ENCODE measurements at regions not wholly inside any gene's neighbourhood (a gene's known extent, or its start where the extent isn't known, plus 50 kb on each side); places are given as distances from the start of the nearest gene placed in this dataset.

- Histone ChIP-seq H3K36me3 (no peaks in the 10 kb centered on the region), H3K9me3 (no peaks in the 10 kb centered on the region), H3K4me1 (ENCODE audit: control insufficient read depth in 1 of 2, low read depth in 2 of 2) (no peaks in the 10 kb centered on the region), H3K4me3 (no peak overlapping the region), H3K27ac (no peak overlapping the region), H3K27me3 (replicated peaks; ENCODE audit: insufficient read depth) (no peaks in the 10 kb centered on the region)
- TF ChIP-seq CTCF (IDR thresholded peaks at IDR 0.05): no peak
- ATAC-seq (ENCODE audit: insufficient number of reproducible peaks, low FRiP score, low read depth) (no peak), DNase-seq (ENCODE audit: low spot score) (no peak)
These were observed 366.6 kb upstream of the CLNK start for GRCh38 chr4:11051181-11051580.

- no peak for DNase-seq (ENCODE audit: low spot score)
These were observed 366.2 kb upstream of the CLNK start for GRCh38 chr4:11050766-11051165.

GRCh38 chr4:11049001-11049400, 364.4 kb upstream of the CLNK start:
- no peak overlapping the region for H3K27ac ChIP-seq
- no peaks in the 10 kb centered on the region for H3K4me1 ChIP-seq (ENCODE audit: control insufficient read depth in 1 of 2, low read depth in 2 of 2)
- DNase-seq (ENCODE audit: low spot score): no peak
- no peaks in the 10 kb centered on the region for H3K9me3 ChIP-seq
- TF ChIP-seq CTCF (IDR thresholded peaks at IDR 0.05): no peak
- ATAC-seq (ENCODE audit: insufficient number of reproducible peaks, low FRiP score, low read depth): no peak
- H3K27me3 ChIP-seq (replicated peaks; ENCODE audit: insufficient read depth): no peaks in the 10 kb centered on the region
- H3K4me3 ChIP-seq: no peak overlapping the region
- no peaks in the 10 kb centered on the region for H3K36me3 ChIP-seq

More at GRCh38 chr4:11050766-11051165, 366.2 kb upstream of the CLNK start:
- no peak for TF ChIP-seq CTCF (IDR thresholded peaks at IDR 0.05)
- H3K27me3 ChIP-seq (replicated peaks; ENCODE audit: insufficient read depth): no peaks in the 10 kb centered on the region
- no peak for ATAC-seq (ENCODE audit: insufficient number of reproducible peaks, low FRiP score, low read depth)
- no peaks in the 10 kb centered on the region for H3K9me3 ChIP-seq
- no peaks in the 10 kb centered on the region for H3K4me1 ChIP-seq (ENCODE audit: control insufficient read depth in 1 of 2, low read depth in 2 of 2)
- no peak overlapping the region for H3K27ac ChIP-seq
- H3K36me3 ChIP-seq: no peaks in the 10 kb centered on the region
- no peak overlapping the region for H3K4me3 ChIP-seq

- Histone ChIP-seq H3K27ac (no peak overlapping the region), H3K4me1 (ENCODE audit: control insufficient read depth in 1 of 2, low read depth in 2 of 2) (no peaks in the 10 kb centered on the region), H3K9me3 (no peaks in the 10 kb centered on the region), H3K4me3 (no peak overlapping the region), H3K36me3 (no peaks in the 10 kb centered on the region), H3K27me3 (replicated peaks; ENCODE audit: insufficient read depth) (no peaks in the 10 kb centered on the region)
- ATAC-seq (ENCODE audit: insufficient number of reproducible peaks, low FRiP score, low read depth) (no peak), DNase-seq (ENCODE audit: low spot score) (no peak)
- TF ChIP-seq CTCF (IDR thresholded peaks at IDR 0.05): no peak
These were observed 358.2 kb upstream of the CLNK start for GRCh38 chr4:11042760-11043159.

GRCh38 chr4:11039634-11040131, 355.1 kb upstream of the CLNK start:
- Histone ChIP-seq H3K27me3 (replicated peaks; ENCODE audit: insufficient read depth) (no peaks in the 10 kb centered on the region), H3K27ac (no peak overlapping the region), H3K36me3 (no peaks in the 10 kb centered on the region), H3K9me3 (no peaks in the 10 kb centered on the region), H3K4me3 (no peak overlapping the region), H3K4me1 (ENCODE audit: control insufficient read depth in 1 of 2, low read depth in 2 of 2) (no peaks in the 10 kb centered on the region)
- no peak for TF ChIP-seq CTCF (IDR thresholded peaks at IDR 0.05)
- DNase-seq (ENCODE audit: low spot score): no peak
- ATAC-seq (ENCODE audit: insufficient number of reproducible peaks, low FRiP score, low read depth): no peak
